GM18502 (cell line): ENCODE measurements at regions not wholly inside any gene's neighbourhood (a gene's known extent, or its start where the extent isn't known, plus 50 kb on each side); places are given as distances from the start of the nearest gene placed in this dataset.
"Not testable (repeated sequence)": the region's sequence is repeated elsewhere in the genome, so short reads cannot be mapped to it uniquely, and the experiment has no call there.

ENCODE experiments used
- ATAC-seq: cut with Tn5 transposase; IDR thresholded peaks from one replicate; pipeline ENCODE4 v1.9.1; 2021; ENCODE audit warnings: mild to moderate bottlenecking; ENCODE audit not compliant: unreplicated experiment, poor library complexity

- no peak for ATAC-seq
Measured at GRCh38 chr5:42230839-42231238, 192.4 kb upstream of the GHR start.

- ATAC-seq, result no peak
Measured at GRCh38 chr5:42235241-42235640, 188.0 kb upstream of the GHR start.

GRCh38 chr5:42235837-42236236 is 187.4 kb upstream of the GHR start:
- ATAC-seq, result no peak

- no peak for ATAC-seq
Measured at GRCh38 chr5:42241636-42242035, 181.6 kb upstream of the GHR start.

- ATAC-seq, result no peak
Measured at GRCh38 chr5:42242210-42242609, 181.0 kb upstream of the GHR start.

- ATAC-seq, result no peak
Measured at GRCh38 chr5:42242881-42243485, 180.3 kb upstream of the GHR start.

- no peak for ATAC-seq
Measured at GRCh38 chr5:42252306-42252705, 170.9 kb upstream of the GHR start.

GRCh38 chr5:42259914-42260313 is 163.3 kb upstream of the GHR start:
- ATAC-seq, result not testable (repeated sequence)

- no peak for ATAC-seq
Measured at GRCh38 chr5:42267091-42267490, 156.1 kb upstream of the GHR start.

GRCh38 chr5:42268170-42268569 is 155.1 kb upstream of the GHR start:
- ATAC-seq, result peak; percentile 64

- ATAC-seq, result peak; percentile 27
Measured at GRCh38 chr5:42268630-42269029, 154.6 kb upstream of the GHR start.

- ATAC-seq, result no peak
Measured at GRCh38 chr5:42270771-42271170, 152.5 kb upstream of the GHR start.

GRCh38 chr5:42274913-42275312 is 148.3 kb upstream of the GHR start:
- ATAC-seq, result no peak

- no peak for ATAC-seq
Measured at GRCh38 chr5:42277293-42277692, 145.9 kb upstream of the GHR start.

GRCh38 chr5:42284584-42284983 is 138.7 kb upstream of the GHR start:
- ATAC-seq, result no peak

GRCh38 chr5:42285230-42285629 is 138.0 kb upstream of the GHR start:
- no peak for ATAC-seq

GRCh38 chr5:42300496-42300895 is 122.7 kb upstream of the GHR start:
- no peak for ATAC-seq

- no peak for ATAC-seq
Measured at GRCh38 chr5:42301349-42301748, 121.9 kb upstream of the GHR start.

- ATAC-seq, result no peak
Measured at GRCh38 chr5:42302186-42302585, 121.1 kb upstream of the GHR start.

GRCh38 chr5:42306287-42306686 is 117.0 kb upstream of the GHR start:
- no peak for ATAC-seq

GRCh38 chr5:42309865-42310264 is 113.4 kb upstream of the GHR start:
- ATAC-seq, result no peak

GRCh38 chr5:42315214-42315613 is 108.0 kb upstream of the GHR start:
- ATAC-seq, result no peak

- peak; percentile 48 for ATAC-seq
Measured at GRCh38 chr5:42317575-42317974, 105.7 kb upstream of the GHR start.
